HL-60 (cell line): ENCODE measurements at regions not wholly inside any gene's neighbourhood (a gene's known extent, or its start where the extent isn't known, plus 50 kb on each side); places are given as distances from the start of the nearest gene placed in this dataset.

Source experiments
- CTCF ChIP-seq: IDR thresholded peaks from one replicate; pipeline ENCODE4 v1.5.1; 2011; ENCODE audit warnings: low read length, control low read depth, inconsistent platforms; ENCODE audit not compliant: insufficient read depth
- POLR2AphosphoS5 ChIP-seq: IDR thresholded peaks from 2 replicates; pipeline ENCODE4 v1.6.1; 2012; ENCODE audit warnings: low read depth
- REST ChIP-seq: IDR thresholded peaks from 2 replicates; pipeline ENCODE4 v1.6.1; 2012; ENCODE audit warnings: low read depth; ENCODE audit not compliant: insufficient replicate concordance

GRCh38 chr7:84603545-84603944 is 409.0 kb upstream of the SEMA3A start:
- TF ChIP-seq CTCF (no peak), REST (no peak), POLR2AphosphoS5 (no peak)
